DOHH2 (cell line): ENCODE measurements at regions not wholly inside any gene's neighbourhood (a gene's known extent, or its start where the extent isn't known, plus 50 kb on each side); places are given as distances from the start of the nearest gene placed in this dataset.

Experiments used
- H3F3A ChIP-seq: fragments of 200-600 bp; sonication (generic), shearing (Covaris generic); 2 replicates; pipeline ENCODE4 v1.6.0; 2016; ENCODE audit warnings: antibody characterized with exemption, mild to moderate bottlenecking; ENCODE audit not compliant: control insufficient read depth, insufficient read depth
- H3K27ac ChIP-seq: fragments of 200-600 bp; sonication (generic); 2 replicates; pipeline ENCODE4 v1.5.1; 2014; ENCODE audit warnings: low read depth, mild to moderate bottlenecking, low read length, moderate library complexity
- H3K27me3 ChIP-seq: fragments of 200-600 bp; sonication (generic); 2 replicates; pipeline ENCODE4 v1.6.1; 2014; ENCODE audit warnings: mild to moderate bottlenecking, low read length, mixed read lengths; ENCODE audit not compliant: control insufficient read depth
- H3K36me3 ChIP-seq: fragments of 200-600 bp; sonication (generic); 2 replicates; pipeline ENCODE4 v1.6.1; 2014; ENCODE audit warnings: mild to moderate bottlenecking, low read length, moderate library complexity, mixed read lengths; ENCODE audit not compliant: control insufficient read depth
- H3K4me1 ChIP-seq: fragments of 200-600 bp; sonication (generic); 2 replicates; pipeline ENCODE4 v1.6.1; 2014; ENCODE audit warnings: mild to moderate bottlenecking, low read length, mixed read lengths; ENCODE audit not compliant: control insufficient read depth
- H3K4me2 ChIP-seq: fragments of 200-600 bp; sonication (generic); 2 replicates; pipeline ENCODE4 v1.6.0; 2014; ENCODE audit warnings: mild to moderate bottlenecking, low read length, moderate library complexity
- H3K4me3 ChIP-seq: fragments of 200-600 bp; sonication (generic); 2 replicates; pipeline ENCODE4 v1.5.1; 2014; ENCODE audit warnings: mild to moderate bottlenecking, low read length, mixed read lengths
- H3K79me2 ChIP-seq: fragments of 200-600 bp; sonication (generic); 2 replicates; pipeline ENCODE4 v1.6.1; 2014; ENCODE audit warnings: mild to moderate bottlenecking, low read length, mixed read lengths; ENCODE audit not compliant: control insufficient read depth
- H3K9me2 ChIP-seq: fragments of 200-600 bp; sonication (generic); replicated peaks from 2 replicates; pipeline ENCODE4 v1.6.1; 2014; ENCODE audit warnings: mild to moderate bottlenecking, low read length, mixed read lengths; ENCODE audit not compliant: control insufficient read depth
- H3K9me3 ChIP-seq: fragments of 200-600 bp; sonication (generic); 2 replicates; pipeline ENCODE4 v1.6.1; 2014; ENCODE audit warnings: antibody characterized with exemption, low read length, mixed read lengths; ENCODE audit not compliant: control insufficient read depth, insufficient read depth
- H4K20me1 ChIP-seq: fragments of 200-600 bp; sonication (generic); 2 replicates; pipeline ENCODE4 v1.6.0; 2014; ENCODE audit warnings: low read depth, mild to moderate bottlenecking, antibody characterized with exemption, low read length, moderate library complexity; ENCODE audit not compliant: control insufficient read depth, insufficient read depth
- CTCF ChIP-seq: fragments of 200-600 bp; sonication (generic); IDR thresholded peaks from one replicate; pipeline ENCODE4 v1.5.1; 2014; ENCODE audit warnings: antibody characterized with exemption, mild to moderate bottlenecking, low read depth, low read length; ENCODE audit not compliant: poor library complexity, severe bottlenecking
- EZH2phosphoT487 ChIP-seq: fragments of 200-600 bp; sonication (generic); IDR thresholded peaks from 2 replicates; pipeline ENCODE4 v1.6.1; 2017; ENCODE audit warnings: borderline replicate concordance, mild to moderate bottlenecking, antibody characterized with exemption, low read length, moderate library complexity, mixed read lengths

DNA sequence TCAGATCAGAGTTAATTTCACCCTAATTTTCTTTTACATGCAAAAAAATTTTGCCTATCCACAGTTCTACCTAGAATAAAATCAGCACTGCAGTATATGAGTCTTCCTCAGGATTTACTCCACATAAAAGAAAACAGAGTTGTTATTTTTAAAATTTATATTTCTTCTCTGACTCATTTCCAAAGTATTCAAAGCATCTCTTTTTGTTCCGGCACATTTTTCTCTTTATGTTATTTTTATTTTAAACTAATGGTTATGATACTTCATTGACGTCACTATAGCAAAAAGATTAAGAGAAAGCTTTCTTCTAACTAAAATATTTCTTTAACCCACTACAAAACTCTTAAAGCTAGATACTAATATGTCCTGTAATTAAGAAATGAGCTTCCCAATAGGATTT lies 590.4 kb downstream of the PRELID2 start:
- Histone ChIP-seq H4K20me1 (no peaks in the 10 kb centered on the region; the same call in 1 of the 2 replicates), H3K27me3 (no peaks in the 10 kb centered on the region), H3K79me2 (no peaks in the 10 kb centered on the region), H3K4me2 (no peak overlapping the region), H3K9me3 (no peaks in the 10 kb centered on the region), H3K27ac (no peak overlapping the region), H3F3A (no peaks in the 10 kb centered on the region), H3K4me3 (no peak overlapping the region), H3K4me1 (no peaks in the 10 kb centered on the region), H3K9me2 (no peaks in the 10 kb centered on the region), H3K36me3 (no peaks in the 10 kb centered on the region)
- TF ChIP-seq EZH2phosphoT487 = no peak
- TF ChIP-seq CTCF = no peak

DNA sequence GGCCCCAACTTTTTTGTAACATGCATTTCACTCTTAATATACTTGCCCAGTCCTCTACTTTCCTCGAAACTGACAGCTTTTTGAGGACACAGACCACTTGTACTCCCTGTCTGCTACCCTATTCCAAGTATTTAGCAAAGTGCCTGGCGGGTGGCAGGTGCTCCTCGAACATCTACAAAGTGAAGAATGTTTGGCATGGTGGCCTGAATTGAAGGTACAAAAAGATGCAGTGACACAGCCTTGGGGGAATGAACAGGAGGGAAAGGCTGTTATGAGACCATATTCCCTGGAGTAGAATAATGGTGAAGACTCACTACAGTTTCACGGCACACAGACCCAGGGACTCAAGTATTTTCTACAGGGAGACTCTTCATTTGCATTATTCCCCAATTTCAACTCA lies 590.9 kb downstream of the PRELID2 start:
- Histone ChIP-seq H3K4me2 (no peak overlapping the region), H4K20me1 (no peaks in the 10 kb centered on the region; the same call in 1 of the 2 replicates), H3K27ac (no peak overlapping the region)

DNA sequence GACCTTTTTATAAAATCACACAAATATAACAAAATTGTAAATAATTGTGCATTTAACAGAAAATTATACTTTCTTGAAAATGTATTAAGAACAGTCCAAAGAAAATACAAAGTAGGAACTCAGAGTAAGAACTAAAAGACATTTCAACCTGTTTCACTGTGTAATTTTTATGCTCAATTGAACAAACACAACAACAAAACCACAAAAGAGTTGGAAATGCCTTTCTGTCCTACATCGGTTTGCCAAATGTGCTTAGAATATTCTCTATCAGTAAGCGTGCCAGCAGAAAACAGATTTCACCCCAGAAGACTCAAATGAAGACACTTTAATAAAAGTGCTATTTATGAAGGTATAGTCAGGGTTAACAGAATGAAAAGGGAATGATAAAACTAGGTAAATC lies 592.1 kb downstream of the PRELID2 start:
- no peak overlapping the region for H3K27ac ChIP-seq
- H3K4me1 ChIP-seq = no peaks in the 10 kb centered on the region
- H3K79me2 ChIP-seq = no peaks in the 10 kb centered on the region
- no peak for TF ChIP-seq CTCF
- no peak for TF ChIP-seq EZH2phosphoT487
- no peaks in the 10 kb centered on the region for H3K9me2 ChIP-seq
- no peak overlapping the region for H3K4me2 ChIP-seq
- H3K4me3 ChIP-seq = no peak overlapping the region
- H3F3A ChIP-seq = no peaks in the 10 kb centered on the region
- no peaks in the 10 kb centered on the region for H3K36me3 ChIP-seq
- H3K9me3 ChIP-seq = no peaks in the 10 kb centered on the region
- H4K20me1 ChIP-seq = no peaks in the 10 kb centered on the region; the same call in 1 of the 2 replicates
- H3K27me3 ChIP-seq = no peaks in the 10 kb centered on the region

More for the DNA sequence above, 590.9 kb downstream of the PRELID2 start:
- no peaks in the 10 kb centered on the region for H3K79me2 ChIP-seq
- H3K36me3 ChIP-seq = no peaks in the 10 kb centered on the region
- H3K27me3 ChIP-seq = no peaks in the 10 kb centered on the region
- H3K9me3 ChIP-seq = no peaks in the 10 kb centered on the region
- no peaks in the 10 kb centered on the region for H3K9me2 ChIP-seq
- H3F3A ChIP-seq = no peaks in the 10 kb centered on the region
- TF ChIP-seq EZH2phosphoT487 (no peak), CTCF (no peak)
- no peak overlapping the region for H3K4me3 ChIP-seq
- H3K4me1 ChIP-seq = no peaks in the 10 kb centered on the region

DNA sequence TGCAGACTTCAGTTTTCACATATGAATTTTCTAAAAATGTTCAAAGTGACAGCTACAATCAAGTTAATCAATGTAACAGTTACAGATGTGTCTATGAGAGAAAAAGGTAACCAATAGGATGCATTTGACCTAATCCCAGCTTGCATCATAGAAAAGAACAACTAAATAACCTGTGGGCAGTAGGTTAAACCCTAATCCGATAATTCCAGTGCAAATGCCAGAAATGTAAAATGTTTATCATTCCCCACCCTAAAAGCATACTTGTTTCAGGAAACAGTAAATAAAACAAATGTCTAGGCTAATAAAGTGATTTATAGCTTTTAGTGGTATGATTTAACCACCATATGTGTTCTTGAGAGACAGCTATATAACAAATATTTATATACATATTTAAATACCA lies 592.6 kb downstream of the PRELID2 start:
- no peaks in the 10 kb centered on the region for H3K9me3 ChIP-seq
- H3K4me1 ChIP-seq = no peaks in the 10 kb centered on the region
- no peaks in the 10 kb centered on the region for H3K27me3 ChIP-seq
- no peaks in the 10 kb centered on the region; the same call in 1 of the 2 replicates for H4K20me1 ChIP-seq
- no peak overlapping the region for H3K4me2 ChIP-seq
- no peaks in the 10 kb centered on the region for H3K36me3 ChIP-seq
- H3F3A ChIP-seq = no peaks in the 10 kb centered on the region
- no peak overlapping the region for H3K27ac ChIP-seq
- H3K79me2 ChIP-seq = no peaks in the 10 kb centered on the region
- TF ChIP-seq CTCF = no peak
- TF ChIP-seq EZH2phosphoT487 = no peak
- no peak overlapping the region for H3K4me3 ChIP-seq
- no peaks in the 10 kb centered on the region for H3K9me2 ChIP-seq
